HepG2 (cell line): ENCODE measurements at regions not wholly inside any gene's neighbourhood (a gene's known extent, or its start where the extent isn't known, plus 50 kb on each side); places are given as distances from the start of the nearest gene placed in this dataset.

Experiments
- ATAC-seq: fragments of 200-7000 bp; cut with Tn5 transposase; 3 replicates; pipeline ENCODE4 v1.9.1; 2020; ENCODE audit warnings: mild to moderate bottlenecking, moderate library complexity
- BruUV-seq: library from RNA; stranded (reverse); fragments of 400-500 nt; replicated peaks from 2 replicates; lab custom pipeline; 2021; lab: Mats Ljungman, UMichigan
- CTCF ChIA-PET: fragments of 300-600 bp; formaldehyde crosslinking; extraction: SDS; loops from one replicate; lab custom pipeline; 2021; ENCODE audit warnings: low total read pairs, inconsistent platforms, low intra/inter-chr PET ratio; lab: Yijun Ruan, JAX
- POLR2A ChIA-PET: fragments of 350-600 bp; sonication (Branson Sonifier 250); formaldehyde crosslinking; loops from one replicate; lab custom pipeline; 2020; ENCODE audit warnings: antibody characterized with exemption, inconsistent platforms; lab: Yijun Ruan, JAX
- DNase-seq: peaks from one replicate; pipeline ENCODE4 v3.0.0-alpha.2; 2015; ENCODE audit warnings: low spot score
- FAIRE-seq: peaks from 3 replicates; lab custom pipeline; 2011; peaks lifted over from hg19 to GRCh38; lab: Jason Lieb, UNC
- H2AFZ ChIP-seq: one replicate; pipeline ENCODE4 v1.6.1; 2011; ENCODE audit warnings: low read length, inconsistent platforms
- H3K27ac ChIP-seq: fragments of 300-600 bp; 3 replicates; pipeline ENCODE4 v1.8.0; 2011; ENCODE audit warnings: mixed run types, mild to moderate bottlenecking, mixed read lengths, low read length, inconsistent platforms; ENCODE audit not compliant: insufficient read depth; ENCODE audit errors: extremely low read length
- H3K27me3 ChIP-seq, 2 experiments: fragments of 200-600 bp in 1 of 2; 2 replicates in 1 of 2; 3 replicates in 1 of 2; pipeline versions ENCODE4 v1.6.0 to v1.8.0; 2011; ENCODE audit warnings: low read length in 2 of 2, mild to moderate bottlenecking in 2 of 2, moderate library complexity in 2 of 2, inconsistent platforms in 1 of 2; ENCODE audit not compliant: insufficient read depth in 2 of 2, control insufficient read depth in 1 of 2
- H3K36me3 ChIP-seq, 2 experiments: fragments of 200-600 bp in 1 of 2; replicated peaks in 1 of 2; 2 replicates in 1 of 2; 3 replicates in 1 of 2; pipeline versions ENCODE4 v1.5.1 to v1.8.0; 2011; ENCODE audit warnings: low read length in 2 of 2, inconsistent platforms in 1 of 2; ENCODE audit not compliant: insufficient read depth in 2 of 2, control insufficient read depth in 1 of 2
- H3K4me1 ChIP-seq: 2 replicates; pipeline ENCODE4 v1.5.1; 2012; ENCODE audit warnings: low read length, inconsistent platforms; ENCODE audit not compliant: insufficient read depth
- H3K4me2 ChIP-seq: 2 replicates; pipeline ENCODE4 v1.6.0; 2011; ENCODE audit warnings: low read depth, low read length, inconsistent platforms
- H3K4me3 ChIP-seq, 3 experiments: fragments of 200-600 bp in 1 of 3; sonication (generic), shearing (Covaris generic) in 1 of 3; replicated peaks in 1 of 3; 2 replicates each; pipeline ENCODE4 v1.5.1; 2011 to 2016; ENCODE audit warnings: low read length in 3 of 3, inconsistent platforms in 2 of 3, low read depth in 2 of 3, mild to moderate bottlenecking in 2 of 3, control low read depth in 1 of 3, mixed read lengths in 1 of 3; ENCODE audit not compliant: insufficient read depth in 1 of 3
- H3K79me2 ChIP-seq: one replicate; pipeline ENCODE4 v1.6.1; 2011; ENCODE audit warnings: low read length, inconsistent platforms; ENCODE audit not compliant: insufficient read depth
- H3K9ac ChIP-seq: 2 replicates; pipeline ENCODE4 v1.6.0; 2011; ENCODE audit warnings: mild to moderate bottlenecking, low read depth, low read length, inconsistent platforms; ENCODE audit not compliant: insufficient read depth
- H3K9me3 ChIP-seq: 2 replicates; pipeline ENCODE4 v1.5.1; 2012; ENCODE audit warnings: mild to moderate bottlenecking, low read length
- H4K20me1 ChIP-seq: 2 replicates; pipeline ENCODE4 v1.6.0; 2011; ENCODE audit warnings: inconsistent platforms, mild to moderate bottlenecking, low read length, moderate library complexity; ENCODE audit not compliant: insufficient read depth
- ARID3A ChIP-seq: IDR thresholded peaks from 2 replicates; pipeline ENCODE4 v1.6.1; 2012; ENCODE audit warnings: low read depth, low read length, improper control_type of control experiment
- ATF7-NPFF ChIP-seq: sonication (generic); formaldehyde crosslinking; IDR thresholded peaks from 2 replicates; pipeline ENCODE4 v1.8.1; 2023; ENCODE audit warnings: mild to moderate bottlenecking, low read depth, missing genetic modification reagents, moderate library complexity
- FOXA1 ChIP-seq, 2 experiments: fragments of 450-650 bp in 1 of 2; sonication (generic) in 1 of 2; formaldehyde crosslinking in 1 of 2; IDR thresholded peaks; 2 replicates each; pipeline versions ENCODE4 v1.4.0 to v1.6.1; 2016 to 2020; ENCODE audit warnings: missing genetic modification reagents in 1 of 2
- GABPA ChIP-seq, 2 experiments: IDR thresholded peaks; 2 replicates each; pipeline ENCODE4 v1.6.1; 2011 to 2016; ENCODE audit warnings: low read depth in 2 of 2, low read length in 1 of 2, missing biosample characterization in 1 of 2, missing genetic modification characterization in 1 of 2
- HES4 ChIP-seq: sonication (generic); formaldehyde crosslinking; IDR thresholded peaks from 2 replicates; pipeline ENCODE4 v1.9.0; 2021; ENCODE audit warnings: mild to moderate bottlenecking, missing genetic modification reagents, borderline replicate concordance
- JUN ChIP-seq: sonication (generic); formaldehyde crosslinking; IDR thresholded peaks from 2 replicates; pipeline ENCODE4 v1.4.0; 2020; ENCODE audit warnings: mild to moderate bottlenecking, missing genetic modification reagents
- MTA3 ChIP-seq: sonication (generic); formaldehyde crosslinking; IDR thresholded peaks from 2 replicates; pipeline ENCODE4 v1.4.0; 2020; ENCODE audit warnings: missing genetic modification reagents
- MXD1 ChIP-seq: sonication (generic); formaldehyde crosslinking; IDR thresholded peaks from 2 replicates; pipeline ENCODE4 v1.4.0; 2020; ENCODE audit warnings: mild to moderate bottlenecking, missing genetic modification reagents
- REXO4 ChIP-seq: sonication (generic); formaldehyde crosslinking; IDR thresholded peaks from 2 replicates; pipeline ENCODE4 v1.8.0; 2022; ENCODE audit warnings: missing genetic modification reagents, mild to moderate bottlenecking, borderline replicate concordance
- SMAD9 ChIP-seq: sonication (generic); formaldehyde crosslinking; IDR thresholded peaks from 2 replicates; pipeline ENCODE4 v1.5.1; 2020; ENCODE audit warnings: mild to moderate bottlenecking, missing genetic modification reagents
- SRF ChIP-seq: IDR thresholded peaks from 2 replicates; pipeline ENCODE4 v1.6.1; 2011; ENCODE audit warnings: mild to moderate bottlenecking, low read depth, low read length, moderate library complexity
- TCF12 ChIP-seq, 2 experiments: fragments of 450-650 bp in 1 of 2; sonication (generic) in 1 of 2; formaldehyde crosslinking in 1 of 2; IDR thresholded peaks; 2 replicates each; pipeline versions ENCODE4 v1.6.1 to v1.8.0; 2017 to 2022; ENCODE audit warnings: antibody characterized with exemption in 1 of 2, mild to moderate bottlenecking in 1 of 2, missing genetic modification reagents in 1 of 2, moderate library complexity in 1 of 2
- TGIF2 ChIP-seq: IDR thresholded peaks from 2 replicates; pipeline ENCODE4 v1.6.1; 2016; ENCODE audit warnings: control low read depth, missing compliant biosample characterization
- ZBTB4 ChIP-seq: sonication (generic); formaldehyde crosslinking; IDR thresholded peaks from 2 replicates; pipeline ENCODE4 v1.4.0; 2020; ENCODE audit warnings: missing genetic modification reagents, mild to moderate bottlenecking, borderline replicate concordance
- ZKSCAN5 ChIP-seq: sonication (generic); formaldehyde crosslinking; IDR thresholded peaks from 2 replicates; pipeline ENCODE4 v1.5.1; 2020; ENCODE audit warnings: mild to moderate bottlenecking, missing genetic modification reagents
- ZNF335 ChIP-seq: sonication (generic); formaldehyde crosslinking; IDR thresholded peaks from 2 replicates; pipeline ENCODE4 v1.4.0; 2020; ENCODE audit warnings: missing genetic modification reagents
- ZNF589 ChIP-seq: sonication (generic); formaldehyde crosslinking; conservative IDR thresholded peaks from 2 replicates; pipeline ENCODE4 v1.8.0; 2022; ENCODE audit warnings: mild to moderate bottlenecking, moderate library complexity, missing genetic modification reagents
- WGBS: methylation state at CpG from one replicate; pipeline ENCODE4 v1.1.6; 2017; ENCODE audit warnings: low lambda C conversion rate; 5-methylcytosine and 5-hydroxymethylcytosine counted together
- in situ Hi-C: cut with HindIII; loops from 2 replicates; pipeline ENCODE4 v1.10.0; 2017; ENCODE audit warnings: low pct_unique_long_range_greater_than_20kb; ENCODE audit not compliant: extremely low pct_ligation_motif_present
- intact Hi-C: fragments of 100-400 bp; cut with micrococcal nuclease; formaldehyde crosslinking; loops from one replicate; pipeline ENCODE4 v1.10.0; 2022; ENCODE audit not compliant: unreplicated experiment

GRCh38 chr13:89862691-89863036 lies 1484.8 kb upstream of the MIR17HG start:
- intact Hi-C loops: no loop called here
- Histone ChIP-seq H3K9ac (no peak overlapping the region), H4K20me1 (no peaks in the 10 kb centered on the region), H3K4me1 (no peaks in the 10 kb centered on the region), H2AFZ (no peak overlapping the region), H3K79me2 (no peaks in the 10 kb centered on the region), H3K9me3 (no peaks in the 10 kb centered on the region), H3K27me3 (no peaks in the 10 kb centered on the region), H3K4me2 (no peak overlapping the region), H3K4me3 (no peak overlapping the region), H3K27ac (no peak overlapping the region), H3K36me3 (no peaks in the 10 kb centered on the region)
- in situ Hi-C loops: no loop called here
- BruUV-seq: no TSS peak
- no peak for ATAC-seq
- CTCF ChIA-PET: no interaction called here
- POLR2A ChIA-PET: no interaction called here
- FAIRE-seq: no peak
- TF ChIP-seq REXO4 (CRISPR knock-in tag) (no peak), ZKSCAN5 (CRISPR knock-in tag) (no peak), ZBTB4 (CRISPR knock-in tag) (no peak), MTA3 (CRISPR knock-in tag) (no peak), GABPA (IDR thresholded peaks at IDR 0.05; ENCODE audit: low read depth, low read length) (no peak), GABPA (CRISPR knock-in tag; IDR thresholded peaks at IDR 0.05; ENCODE audit: low read depth) (no peak), MXD1 (CRISPR knock-in tag) (no peak), ATF7-NPFF (no peak), HES4 (CRISPR knock-in tag) (no peak), SRF (no peak), ZNF589 (CRISPR knock-in tag) (no peak), FOXA1 (IDR thresholded peaks at IDR 0.05) (no peak), FOXA1 (CRISPR knock-in tag; IDR thresholded peaks at IDR 0.05) (no peak), SMAD9 (CRISPR knock-in tag) (no peak), JUN (no peak), TGIF2 (CRISPR knock-in tag) (no peak), ZNF335 (CRISPR knock-in tag) (no peak), TCF12 (IDR thresholded peaks at IDR 0.05) (no peak), TCF12 (CRISPR knock-in tag; IDR thresholded peaks at IDR 0.05) (no peak), ARID3A (no peak)
- 24% methylated on average over 4 of the region's 4 CpGs for WGBS
- no peak for DNase-seq
